K562 (cell line): ENCODE measurements at regions not wholly inside any gene's neighbourhood (a gene's known extent, or its start where the extent isn't known, plus 50 kb on each side); places are given as distances from the start of the nearest gene placed in this dataset.

Experiments
- ATAC-seq: fragments of 200-7000 bp; cut with Tn5 transposase; 3 replicates; pipeline ENCODE4 v1.9.1; 2020; ENCODE audit warnings: moderate library complexity
- BruUV-seq: library from RNA; stranded (reverse); fragments of 400-500 nt; replicated peaks from 2 replicates; lab custom pipeline; 2021; lab: Mats Ljungman, UMichigan
- CTCF ChIA-PET: fragments of 300-600 bp; formaldehyde crosslinking; extraction: SDS; loops from one replicate; lab custom pipeline; 2021; ENCODE audit warnings: low intra/inter-chr PET ratio; lab: Yijun Ruan, JAX
- POLR2A ChIA-PET: fragments of 300-600, 350-650 bp; sonication (Branson Sonifier 250); formaldehyde crosslinking; extraction: SDS; loops from one replicate; lab custom pipeline; 2021; ENCODE audit warnings: antibody characterized with exemption, inconsistent platforms; lab: Yijun Ruan, JAX
- DNase-seq, 4 experiments: peaks; one replicate each; pipeline versions ENCODE4 v3.0.0 to v3.0.0-alpha.2; 2011 to 2018; ENCODE audit warnings: low spot score in 3 of 4, mixed read lengths in 3 of 4; ENCODE audit errors: extremely low read depth in 1 of 4
- FAIRE-seq: peaks from 2 replicates; lab custom pipeline; 2011; peaks lifted over from hg19 to GRCh38; lab: Jason Lieb, UNC
- H2AFZ ChIP-seq: 2 replicates; pipeline ENCODE4 v1.6.0; 2011; ENCODE audit warnings: low read depth, low read length, control low read depth, inconsistent platforms
- H3K27ac ChIP-seq: fragments of 200-600 bp; 3 replicates; pipeline ENCODE4 v1.8.0; 2011; ENCODE audit warnings: low read depth, mild to moderate bottlenecking, control low read depth, inconsistent platforms, low read length, moderate library complexity, mixed read lengths; ENCODE audit errors: extremely low read depth
- H3K27me3 ChIP-seq, 2 experiments: fragments of 300-600 bp in 1 of 2; 2 replicates in 1 of 2; 3 replicates in 1 of 2; pipeline versions ENCODE4 v1.6.0 to v1.8.0; 2011; ENCODE audit warnings: inconsistent platforms in 2 of 2, low read length in 2 of 2, mild to moderate bottlenecking in 1 of 2, mixed read lengths in 1 of 2, moderate library complexity in 1 of 2; ENCODE audit not compliant: control insufficient read depth in 2 of 2, insufficient read depth in 2 of 2
- H3K36me3 ChIP-seq: fragments of 300-600 bp; 3 replicates; pipeline ENCODE4 v1.8.0; 2011; ENCODE audit warnings: mild to moderate bottlenecking, low read length, inconsistent platforms; ENCODE audit not compliant: control insufficient read depth, insufficient read depth
- H3K4me1 ChIP-seq, 2 experiments: fragments of 200-600 bp in 1 of 2; replicated peaks in 1 of 2; 2 replicates in 1 of 2; 3 replicates in 1 of 2; pipeline versions ENCODE4 v1.5.1 to v1.8.0; 2011; ENCODE audit warnings: inconsistent platforms in 2 of 2, low read length in 2 of 2, mild to moderate bottlenecking in 1 of 2, mixed read lengths in 1 of 2, moderate library complexity in 1 of 2; ENCODE audit not compliant: control insufficient read depth in 2 of 2, insufficient read depth in 2 of 2
- H3K4me2 ChIP-seq: 2 replicates; pipeline ENCODE4 v1.6.1; 2011; ENCODE audit warnings: low read length, control low read depth, inconsistent platforms, mixed read lengths; ENCODE audit not compliant: insufficient read depth
- H3K4me3 ChIP-seq: fragments of 200-600 bp; sonication (generic), shearing (Covaris generic); 2 replicates; pipeline ENCODE4 v1.5.1; 2016; ENCODE audit warnings: control low read depth, inconsistent platforms
- H3K79me2 ChIP-seq: fragments of 200-600 bp; 3 replicates; pipeline ENCODE4 v1.8.0; 2011; ENCODE audit warnings: low read length, inconsistent platforms; ENCODE audit not compliant: control insufficient read depth, insufficient read depth
- H3K9ac ChIP-seq, 2 experiments: 2 replicates each; pipeline versions ENCODE4 v1.6.0 to v1.6.1; 2011; ENCODE audit warnings: low read depth in 2 of 2, low read length in 2 of 2, control low read depth in 1 of 2, inconsistent platforms in 1 of 2, mild to moderate bottlenecking in 1 of 2, mixed read lengths in 1 of 2; ENCODE audit not compliant: insufficient read depth in 1 of 2
- H3K9me1 ChIP-seq: one replicate; pipeline ENCODE4 v1.6.0; 2011; ENCODE audit warnings: inconsistent platforms, mild to moderate bottlenecking, low read length, moderate library complexity; ENCODE audit not compliant: control insufficient read depth, insufficient read depth
- H3K9me3 ChIP-seq: replicated peaks from 2 replicates; pipeline ENCODE4 v1.5.1; 2011; ENCODE audit warnings: low read depth, low read length, inconsistent platforms; ENCODE audit not compliant: control insufficient read depth, insufficient read depth
- H4K20me1 ChIP-seq: replicated peaks from 2 replicates; pipeline ENCODE4 v1.6.1; 2011; ENCODE audit warnings: low read length, inconsistent platforms, mixed read lengths; ENCODE audit not compliant: control insufficient read depth, insufficient read depth
- ATF3 ChIP-seq, 2 experiments: fragments of 450-650 bp in 1 of 2; sonication (generic) in 1 of 2; formaldehyde crosslinking in 1 of 2; IDR thresholded peaks in 1 of 2; conservative IDR thresholded peaks in 1 of 2; 2 replicates each; pipeline versions ENCODE4 v1.6.1 to v1.8.1; 2016 to 2023; ENCODE audit warnings: mild to moderate bottlenecking in 2 of 2, moderate library complexity in 2 of 2, inconsistent platforms in 1 of 2, missing genetic modification reagents in 1 of 2
- ATF4 ChIP-seq: fragments of 450-650 bp; formaldehyde crosslinking; IDR thresholded peaks from 2 replicates; pipeline ENCODE4 v1.4.0; 2022; ENCODE audit warnings: mild to moderate bottlenecking, moderate library complexity
- CBX5 ChIP-seq: IDR thresholded peaks from 2 replicates; pipeline ENCODE4 v1.6.1; 2014; ENCODE audit warnings: low read depth, borderline replicate concordance
- FOXJ3 ChIP-seq: sonication (generic); formaldehyde crosslinking; IDR thresholded peaks from 2 replicates; pipeline ENCODE4 v1.4.0; 2020; ENCODE audit warnings: mild to moderate bottlenecking, missing genetic modification reagents
- HLTF ChIP-seq: fragments of 450-650 bp; IDR thresholded peaks from 2 replicates; pipeline ENCODE4 v1.6.1; 2016
- HOMEZ ChIP-seq: fragments of 250-450 bp; sonication (Bioruptor Pico); IDR thresholded peaks from 2 replicates; pipeline ENCODE4 v1.4.0; 2020; ENCODE audit warnings: mild to moderate bottlenecking, moderate library complexity
- MTA1 ChIP-seq: fragments of 450-650 bp; IDR thresholded peaks from 2 replicates; pipeline ENCODE4 v1.6.1; 2017; ENCODE audit warnings: borderline replicate concordance
- POU5F1 ChIP-seq: fragments of 150-350 bp; IDR thresholded peaks from 2 replicates; pipeline ENCODE4 v1.6.1; 2014; ENCODE audit warnings: borderline replicate concordance, low read length, low read depth, mild to moderate bottlenecking; ENCODE audit not compliant: partially characterized antibody
- RBM22 ChIP-seq: fragments of 200-400 bp; formaldehyde crosslinking; IDR thresholded peaks from 2 replicates; pipeline ENCODE4 v1.6.1; 2018; ENCODE audit warnings: low read length, low read depth; ENCODE audit not compliant: poor library complexity, severe bottlenecking
- SMC3 ChIP-seq: conservative IDR thresholded peaks from 2 replicates; pipeline ENCODE4 v1.6.1; 2011; ENCODE audit warnings: low read depth, low read length, improper control_type of control experiment; ENCODE audit not compliant: insufficient read depth
- ZNF583 ChIP-seq: fragments of 250-450 bp; sonication (Bioruptor Pico); IDR thresholded peaks from 2 replicates; pipeline ENCODE4 v1.4.0; 2020
- ZNF764 ChIP-seq: fragments of 250-450 bp; sonication (Bioruptor Pico); IDR thresholded peaks from 2 replicates; pipeline ENCODE4 v1.4.0; 2020; ENCODE audit warnings: low read depth, mild to moderate bottlenecking, moderate library complexity
- ZNF766 ChIP-seq: fragments of 200-800 bp; sonication (Bioruptor generic); conservative IDR thresholded peaks from 2 replicates; pipeline ENCODE4 v1.6.1; 2016; ENCODE audit warnings: missing genetic modification characterization, missing compliant biosample characterization
- WGBS: fragments of 100-300 bp; shearing (Covaris generic); methylation state at CpG from one replicate; pipeline ENCODE4 v1.1.6; 2016; ENCODE audit warnings: low coverage, mixed read lengths; ENCODE audit not compliant: insufficient coverage; ENCODE audit errors: missing lambda C conversion rate; 5-methylcytosine and 5-hydroxymethylcytosine counted together
- in situ Hi-C: fragments of 300-500 bp; cut with MboI; formaldehyde crosslinking; loops from 4 replicates; pipeline ENCODE4 v1.15.0; 2018; ENCODE audit warnings: inconsistent platforms, mixed read lengths
- intact Hi-C: fragments of 100-400 bp; cut with micrococcal nuclease; formaldehyde crosslinking; loops from 2 replicates; pipeline ENCODE4 v1.14.2; 2022

GRCh38 chr1:187617776-187618175, 789.0 kb downstream of the PLA2G4A start:
- intact Hi-C loops = no loop called here
- H3K4me3 ChIP-seq = no peak overlapping the region
- ChIA-PET CTCF (no interaction called here), POLR2A (no interaction called here)
- no peak for TF ChIP-seq FOXJ3
- no peak for TF ChIP-seq CBX5
- no peak for TF ChIP-seq ZNF766
- FAIRE-seq = no peak
- no peaks in the 10 kb centered on the region for H3K79me2 ChIP-seq
- no peak overlapping the region for H3K9ac ChIP-seq
- H3K27ac ChIP-seq = no peak overlapping the region
- no peak for ATAC-seq
- H3K9me1 ChIP-seq = no peaks in the 10 kb centered on the region
- BruUV-seq = no TSS peak
- no peak for DNase-seq
- no peaks in the 10 kb centered on the region for H3K9me3 ChIP-seq
- H4K20me1 ChIP-seq = no peaks in the 10 kb centered on the region
- H3K27me3 ChIP-seq = no peaks in the 10 kb centered on the region
- no peaks in the 10 kb centered on the region for H3K4me1 ChIP-seq
- no peak overlapping the region for H2AFZ ChIP-seq
- in situ Hi-C loops = no loop called here
- H3K4me2 ChIP-seq = no peak overlapping the region
- no peaks in the 10 kb centered on the region for H3K36me3 ChIP-seq
- WGBS = 0% methylated on average over 3 of the region's 3 CpGs

- Histone ChIP-seq H3K27me3 (no peaks in the 10 kb centered on the region), H3K9me1 (no peaks in the 10 kb centered on the region), H3K36me3 (no peaks in the 10 kb centered on the region), H3K79me2 (no peaks in the 10 kb centered on the region), H4K20me1 (no peaks in the 10 kb centered on the region), H3K4me1 (no peaks in the 10 kb centered on the region), H3K9ac (no peak overlapping the region), H3K9me3 (no peaks in the 10 kb centered on the region), H3K27ac (no peak overlapping the region), H3K4me2 (no peak overlapping the region), H2AFZ (no peak overlapping the region), H3K4me3 (no peak overlapping the region)
- no peak for FAIRE-seq
- no TSS peak for BruUV-seq
- no peak for DNase-seq
- in situ Hi-C loops (no loop called here), intact Hi-C loops (no loop called here)
- TF ChIP-seq ATF3 (IDR thresholded peaks at IDR 0.05) (no peak), ATF3 (CRISPR knock-in tag; conservative IDR thresholded peaks at IDR 0.05) (no peak), RBM22 (no peak), MTA1 (no peak), HLTF (no peak), ATF4 (CRISPR knock-in tag) (no peak), POU5F1 (no peak), SMC3 (no peak), ZNF764 (CRISPR knock-in tag) (no peak), ZNF583 (no peak), HOMEZ (no peak)
- POLR2A ChIA-PET = no interaction called here
- ATAC-seq = no peak
- CTCF ChIA-PET = no interaction called here
Measured at GRCh38 chr1:187619175-187619574, 790.4 kb downstream of the PLA2G4A start.
